ENCODE measurements at regions not wholly inside any gene's neighbourhood (a gene's known extent, or its start where the extent isn't known, plus 50 kb on each side); places are given as distances from the start of the nearest gene placed in this dataset.
"Not testable (repeated sequence)": the region's sequence is repeated elsewhere in the genome, so short reads cannot be mapped to it uniquely, and the experiment has no call there.

- no peak for DNase-seq (ENCODE audit: low spot score)
These were observed 123.4 kb upstream of the SYT13 start for GRCh38 chr11:45409587-45409986.

GRCh38 chr11:45407226-45407625, 121.1 kb upstream of the SYT13 start:
- no peak for DNase-seq (ENCODE audit: low spot score)

- no peak for DNase-seq (ENCODE audit: low spot score)
These were observed 120.0 kb upstream of the SYT13 start for GRCh38 chr11:45405916-45406670.

GRCh38 chr11:45403521-45403920, 117.4 kb upstream of the SYT13 start:
- DNase-seq (ENCODE audit: low spot score), result not testable (repeated sequence)

- no peak for DNase-seq (ENCODE audit: low spot score)
These were observed 116.0 kb upstream of the SYT13 start for GRCh38 chr11:45402049-45402630.

GRCh38 chr11:45400591-45400990, 114.5 kb upstream of the SYT13 start:
- no peak for DNase-seq (ENCODE audit: low spot score)

- no peak for DNase-seq (ENCODE audit: low spot score)
These were observed 113.0 kb upstream of the SYT13 start for GRCh38 chr11:45399166-45399565.

- no peak for DNase-seq (ENCODE audit: low spot score)
These were observed 112.2 kb upstream of the SYT13 start for GRCh38 chr11:45398325-45398724.

- DNase-seq (ENCODE audit: low spot score), result no peak
These were observed 110.3 kb upstream of the SYT13 start for GRCh38 chr11:45396394-45396793.

- no peak for DNase-seq (ENCODE audit: low spot score)
These were observed 109.8 kb upstream of the SYT13 start for GRCh38 chr11:45395947-45396346.

GRCh38 chr11:45395421-45395820, 109.3 kb upstream of the SYT13 start:
- no peak for DNase-seq (ENCODE audit: low spot score)

GRCh38 chr11:45394294-45395085, 108.3 kb upstream of the SYT13 start:
- DNase-seq (ENCODE audit: low spot score), result no peak

GRCh38 chr11:45393826-45394225, 107.7 kb upstream of the SYT13 start:
- DNase-seq (ENCODE audit: low spot score), result no peak

GRCh38 chr11:45393334-45393733, 107.2 kb upstream of the SYT13 start:
- no peak for DNase-seq (ENCODE audit: low spot score)

GRCh38 chr11:45392591-45393091, 106.5 kb upstream of the SYT13 start:
- DNase-seq (ENCODE audit: low spot score), result no peak

- no peak for DNase-seq (ENCODE audit: low spot score)
These were observed 106.0 kb upstream of the SYT13 start for GRCh38 chr11:45392154-45392553.

GRCh38 chr11:45391168-45391850, 105.2 kb upstream of the SYT13 start:
- DNase-seq (ENCODE audit: low spot score), result no peak

GRCh38 chr11:45390407-45390806, 104.3 kb upstream of the SYT13 start:
- DNase-seq (ENCODE audit: low spot score), result no peak

GRCh38 chr11:45388472-45388871, 102.3 kb upstream of the SYT13 start:
- DNase-seq (ENCODE audit: low spot score), result no peak

- not testable (repeated sequence) for DNase-seq (ENCODE audit: low spot score)
These were observed 101.7 kb upstream of the SYT13 start for GRCh38 chr11:45387885-45388284.

- DNase-seq (ENCODE audit: low spot score), result no peak
These were observed 100.8 kb upstream of the SYT13 start for GRCh38 chr11:45386972-45387371.

GRCh38 chr11:45385844-45386243, 99.7 kb upstream of the SYT13 start:
- DNase-seq (ENCODE audit: low spot score), result no peak

Data from pons (tissue), 1 donor.